ENCODE measurements at regions not wholly inside any gene's neighbourhood (a gene's known extent, or its start where the extent isn't known, plus 50 kb on each side); places are given as distances from the start of the nearest gene placed in this dataset.

DNA sequence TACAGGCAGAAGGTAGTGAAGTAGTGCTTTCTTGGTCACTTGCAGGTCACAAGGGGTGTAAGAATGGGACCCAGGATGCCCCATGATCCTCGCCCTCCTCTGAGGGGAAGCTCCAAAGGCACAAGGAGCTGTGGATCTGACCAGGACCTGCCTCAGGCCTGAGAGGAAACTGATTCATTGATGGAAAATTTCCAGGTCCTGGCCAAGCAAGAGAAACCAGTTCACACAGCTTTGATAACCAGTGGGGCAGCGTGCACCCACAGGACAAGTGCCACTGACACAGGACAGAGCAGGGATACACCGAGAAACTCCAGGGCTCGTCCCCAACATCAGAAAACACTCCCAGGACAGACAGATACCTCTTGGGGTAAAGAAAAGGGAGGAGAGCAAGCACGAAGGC, 177.1 kb downstream of the RBM26 start:
- H3K4me3 Mint-ChIP-seq, result no peak overlapping the region
- DNase-seq, result no peak
- H3K4me1 Mint-ChIP-seq, result peaks cover 0 to 4% (median 0%) of the 10 kb centered on the region in 4 donors
- Histone ChIP-seq H3K4me1 (ENCODE audit: control insufficient read depth, insufficient read depth, low read length, poor library complexity, severe bottlenecking) (no peaks in the 10 kb centered on the region), H3K27ac (ENCODE audit: insufficient read depth, low read length, poor library complexity, severe bottlenecking) (no peak overlapping the region), H3K4me3 (ENCODE audit: low read depth, low read length) (no peak overlapping the region), H3K36me3 (ENCODE audit: control insufficient read depth, insufficient read depth, low read length) (no peaks in the 10 kb centered on the region), H3K9me3 (ENCODE audit: control insufficient read depth in 2 of 2, low read length in 2 of 2) (no peaks in the 10 kb centered on the region), H3K27me3 (ENCODE audit: control insufficient read depth, insufficient read depth, low read length) (peaks cover 8% of the 10 kb centered on the region)
- ATAC-seq (ENCODE audit: low read depth in 2 of 2), result no peak
- H3K36me3 Mint-ChIP-seq, result no peaks in the 10 kb centered on the region
- H3K27me3 Mint-ChIP-seq, result peaks cover 22% of the 10 kb centered on the region
- H3K9me3 Mint-ChIP-seq, result peaks cover 0 to 1% (median 0%) of the 10 kb centered on the region in 7 donors
- H3K27ac Mint-ChIP-seq, result no peak overlapping the region

DNA sequence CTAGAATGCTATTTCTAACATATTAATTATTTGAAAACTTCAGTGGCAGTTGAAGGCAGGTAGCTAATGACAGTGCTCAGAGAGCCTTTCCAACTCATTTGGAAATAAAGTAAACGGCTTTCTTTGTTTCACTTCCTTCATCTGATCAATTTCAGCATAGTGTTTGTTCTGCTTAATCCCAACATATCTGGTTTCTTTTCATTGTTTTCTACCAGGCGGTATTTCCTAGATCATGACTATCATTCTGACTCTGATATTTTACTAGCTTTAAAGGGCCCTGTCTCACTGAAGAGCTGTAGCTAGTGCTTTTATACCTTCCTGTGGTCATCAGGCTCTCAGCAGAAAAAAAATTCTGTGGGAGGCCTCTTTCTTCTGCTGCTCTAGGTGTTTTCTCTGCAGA, 178.6 kb downstream of the RBM26 start:
- no peaks in the 10 kb centered on the region for H3K4me1 ChIP-seq (ENCODE audit: control insufficient read depth, insufficient read depth, low read length, poor library complexity, severe bottlenecking)
- H3K9me3 ChIP-seq (ENCODE audit: control insufficient read depth in 2 of 2, low read length in 2 of 2), result no peaks in the 10 kb centered on the region
- no peaks in the 10 kb centered on the region for H3K36me3 Mint-ChIP-seq
- H3K27me3 ChIP-seq (ENCODE audit: control insufficient read depth, insufficient read depth, low read length), result peaks cover 11% of the 10 kb centered on the region
- H3K27ac ChIP-seq (ENCODE audit: insufficient read depth, low read length, poor library complexity, severe bottlenecking), result no peak overlapping the region
- H3K27me3 Mint-ChIP-seq, result peaks cover 28% of the 10 kb centered on the region
- H3K4me3 Mint-ChIP-seq, result no peak overlapping the region
- H3K27ac Mint-ChIP-seq, result no peak overlapping the region
- no peaks in the 10 kb centered on the region for H3K36me3 ChIP-seq (ENCODE audit: control insufficient read depth, insufficient read depth, low read length)
- H3K4me3 ChIP-seq (ENCODE audit: low read depth, low read length), result no peak overlapping the region
- peaks cover 0 to 4% (median 0%) of the 10 kb centered on the region in 7 donors for H3K9me3 Mint-ChIP-seq
- no peak for DNase-seq
- ATAC-seq (ENCODE audit: low read depth in 2 of 2), result no peak
- H3K4me1 Mint-ChIP-seq, result peaks cover 0 to 4% (median 0%) of the 10 kb centered on the region in 4 donors

DNA sequence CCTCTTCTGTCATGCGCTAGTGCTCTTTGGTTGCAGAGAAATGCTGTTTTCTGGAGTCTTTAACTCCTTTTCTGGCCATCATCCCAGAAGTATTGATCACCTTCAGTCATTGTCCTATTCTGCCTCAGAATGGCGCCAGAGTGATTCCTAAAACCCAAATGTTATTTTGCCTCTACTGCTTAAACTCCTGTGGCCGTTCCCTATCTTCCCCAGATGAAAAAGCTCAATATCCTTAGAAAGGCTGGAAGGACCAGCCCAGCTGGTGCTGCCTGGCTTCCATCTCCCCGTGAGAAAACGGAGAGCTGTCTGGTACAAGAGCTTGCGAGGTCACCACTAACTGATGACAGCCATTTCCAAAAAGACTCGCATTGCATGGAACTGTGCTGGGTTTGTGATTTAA, 179.1 kb downstream of the RBM26 start:
- H3K4me1 Mint-ChIP-seq, result peaks cover 0 to 4% (median 0%) of the 10 kb centered on the region in 4 donors
- H3K36me3 ChIP-seq (ENCODE audit: control insufficient read depth, insufficient read depth, low read length), result no peaks in the 10 kb centered on the region
- H3K4me3 Mint-ChIP-seq, result no peak overlapping the region
- peaks cover 0 to 4% (median 0%) of the 10 kb centered on the region in 7 donors for H3K9me3 Mint-ChIP-seq
- H3K27me3 ChIP-seq (ENCODE audit: control insufficient read depth, insufficient read depth, low read length), result peaks cover 10% of the 10 kb centered on the region
- no peaks in the 10 kb centered on the region for H3K36me3 Mint-ChIP-seq
- DNase-seq (no peak), ATAC-seq (ENCODE audit: low read depth in 2 of 2) (no peak)
- H3K27ac ChIP-seq (ENCODE audit: insufficient read depth, low read length, poor library complexity, severe bottlenecking), result no peak overlapping the region
- no peaks in the 10 kb centered on the region for H3K4me1 ChIP-seq (ENCODE audit: control insufficient read depth, insufficient read depth, low read length, poor library complexity, severe bottlenecking)
- H3K9me3 ChIP-seq (ENCODE audit: control insufficient read depth in 2 of 2, low read length in 2 of 2), result no peaks in the 10 kb centered on the region
- peaks cover 28% of the 10 kb centered on the region for H3K27me3 Mint-ChIP-seq
- H3K27ac Mint-ChIP-seq, result no peak overlapping the region
- no peak overlapping the region for H3K4me3 ChIP-seq (ENCODE audit: low read depth, low read length)

DNA sequence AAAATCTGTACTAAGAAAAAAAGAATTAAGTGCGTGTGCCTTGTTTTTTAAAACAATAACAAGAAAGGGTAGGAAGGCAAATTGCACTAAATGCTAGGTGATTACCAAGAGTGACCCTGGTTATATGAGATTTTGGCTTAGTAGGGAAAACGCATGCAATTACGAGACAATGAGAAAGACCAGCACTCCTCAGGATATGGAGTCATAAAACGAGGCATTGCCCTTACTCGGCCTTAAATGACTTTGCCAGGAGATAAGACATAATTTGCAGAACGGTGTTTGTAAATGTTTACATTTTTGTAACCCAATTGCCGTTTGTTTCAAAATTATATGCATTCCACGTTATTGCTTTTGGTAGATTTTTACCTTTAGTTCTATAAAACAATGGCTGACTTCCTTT, 179.8 kb downstream of the RBM26 start:
- DNase-seq (no peak), ATAC-seq (ENCODE audit: low read depth in 2 of 2) (no peak)
- Histone ChIP-seq H3K4me1 (ENCODE audit: control insufficient read depth, insufficient read depth, low read length, poor library complexity, severe bottlenecking) (no peaks in the 10 kb centered on the region), H3K27ac (ENCODE audit: insufficient read depth, low read length, poor library complexity, severe bottlenecking) (no peak overlapping the region), H3K4me3 (ENCODE audit: low read depth, low read length) (no peak overlapping the region), H3K27me3 (ENCODE audit: control insufficient read depth, insufficient read depth, low read length) (peaks cover 6% of the 10 kb centered on the region), H3K9me3 (ENCODE audit: control insufficient read depth in 2 of 2, low read length in 2 of 2) (no peaks in the 10 kb centered on the region), H3K36me3 (ENCODE audit: control insufficient read depth, insufficient read depth, low read length) (no peaks in the 10 kb centered on the region)
- H3K36me3 Mint-ChIP-seq, result no peaks in the 10 kb centered on the region
- peaks cover 0 to 4% (median 0%) of the 10 kb centered on the region in 7 donors for H3K9me3 Mint-ChIP-seq
- H3K27me3 Mint-ChIP-seq, result peaks cover 28% of the 10 kb centered on the region
- H3K4me1 Mint-ChIP-seq, result peaks cover 0 to 4% (median 0%) of the 10 kb centered on the region in 4 donors
- H3K4me3 Mint-ChIP-seq, result no peak overlapping the region
- H3K27ac Mint-ChIP-seq, result no peak overlapping the region

DNA sequence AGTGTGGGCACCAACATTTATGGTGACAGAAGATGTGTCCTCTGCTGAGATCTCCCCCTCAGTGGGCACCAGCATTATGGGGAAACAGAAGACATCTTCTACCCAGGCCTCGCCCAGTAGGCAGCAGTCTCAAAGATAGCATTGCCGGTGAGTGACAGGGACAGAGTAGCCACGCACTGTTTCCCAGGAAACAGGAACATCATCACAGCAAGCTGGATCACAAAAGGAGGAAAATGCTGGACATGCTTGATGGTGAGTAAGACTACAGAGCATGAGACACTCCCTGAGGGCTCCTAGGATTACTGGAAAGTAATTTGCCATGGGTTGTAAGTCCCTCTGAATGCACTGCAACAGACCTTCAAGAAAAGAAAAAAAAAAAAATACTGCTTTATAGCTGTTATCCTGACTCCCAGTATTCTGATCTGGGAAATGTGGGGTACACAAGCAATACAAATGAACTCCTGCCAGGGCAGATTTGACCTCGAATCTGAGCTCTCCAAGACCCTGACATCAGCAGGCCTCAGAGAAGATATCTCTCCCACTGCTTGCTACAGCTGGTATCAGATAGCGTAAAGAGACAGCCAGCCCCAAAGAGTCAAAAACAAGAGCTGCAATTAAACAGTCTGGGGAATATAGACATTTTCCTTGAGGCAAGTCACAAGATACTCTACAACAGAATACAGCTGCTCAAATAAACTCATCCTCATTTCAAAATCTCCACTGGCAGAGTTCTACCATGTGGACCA, 180.4 kb downstream of the RBM26 start:
- H3K9me3 ChIP-seq (ENCODE audit: control insufficient read depth in 2 of 2, low read length in 2 of 2), result no peaks in the 10 kb centered on the region
- H3K4me1 ChIP-seq (ENCODE audit: control insufficient read depth, insufficient read depth, low read length, poor library complexity, severe bottlenecking), result no peaks in the 10 kb centered on the region
- ATAC-seq (ENCODE audit: low read depth in 2 of 2) (no peak), DNase-seq (no peak)
- no peak overlapping the region for H3K4me3 ChIP-seq (ENCODE audit: low read depth, low read length)
- H3K27me3 ChIP-seq (ENCODE audit: control insufficient read depth, insufficient read depth, low read length), result peaks cover 6% of the 10 kb centered on the region
- peaks cover 0 to 4% (median 0%) of the 10 kb centered on the region in 7 donors for H3K9me3 Mint-ChIP-seq
- H3K27ac ChIP-seq (ENCODE audit: insufficient read depth, low read length, poor library complexity, severe bottlenecking), result no peak overlapping the region
- no peak overlapping the region for H3K27ac Mint-ChIP-seq
- no peak overlapping the region for H3K4me3 Mint-ChIP-seq
- no peaks in the 10 kb centered on the region for H3K36me3 ChIP-seq (ENCODE audit: control insufficient read depth, insufficient read depth, low read length)
- peaks cover 0 to 4% (median 0%) of the 10 kb centered on the region in 4 donors for H3K4me1 Mint-ChIP-seq
- no peaks in the 10 kb centered on the region for H3K36me3 Mint-ChIP-seq
- peaks cover 28% of the 10 kb centered on the region for H3K27me3 Mint-ChIP-seq

DNA sequence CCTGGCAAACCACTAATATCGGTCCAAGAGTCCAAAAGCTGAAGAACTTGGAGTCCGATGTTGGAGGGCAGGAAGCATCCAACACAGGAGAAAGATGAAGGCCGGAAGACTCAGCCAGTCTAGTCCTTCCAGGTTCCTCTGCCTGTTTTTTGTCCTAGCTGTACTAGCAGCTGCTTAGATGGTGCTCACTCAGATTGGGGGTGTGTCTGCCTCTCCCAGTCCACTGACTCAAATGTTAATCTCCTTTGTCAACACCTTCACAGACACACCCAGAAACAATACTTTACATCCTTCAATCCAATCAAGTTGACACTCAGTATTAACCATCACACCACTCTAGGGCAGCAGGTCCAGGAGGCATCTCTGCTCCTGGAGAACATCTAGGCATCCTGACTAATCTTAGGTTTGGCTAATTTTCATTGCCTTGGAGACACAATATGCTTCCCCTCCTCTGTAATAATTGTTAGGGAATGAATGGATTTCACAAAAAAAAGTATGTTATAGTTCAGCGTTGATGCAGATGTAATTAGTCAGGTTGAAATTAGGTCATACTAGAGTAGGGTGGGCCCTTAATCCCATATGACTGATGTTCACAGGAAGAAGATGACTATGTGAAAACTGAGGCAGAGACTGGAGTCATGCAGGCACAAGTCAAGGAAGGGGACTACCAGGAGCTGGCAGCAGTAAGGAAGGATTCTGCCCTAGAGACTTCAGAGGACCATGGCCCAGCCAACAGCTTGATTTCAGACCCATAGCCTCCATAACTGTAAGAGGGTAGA, 183.4 kb downstream of the RBM26 start:
- Mint-ChIP-seq H3K4me1 (peaks cover 0 to 4% (median 0%) of the 10 kb centered on the region in 4 donors), H3K27ac (no peak overlapping the region), H3K9me3 (peaks cover 0 to 2% (median 0%) of the 10 kb centered on the region in 7 donors), H3K4me3 (no peak overlapping the region), H3K36me3 (no peaks in the 10 kb centered on the region), H3K27me3 (peaks cover 28% of the 10 kb centered on the region)
- ATAC-seq (ENCODE audit: low read depth in 2 of 2) (no peak), DNase-seq (no peak)
- no peak overlapping the region for H3K27ac ChIP-seq (ENCODE audit: insufficient read depth, low read length, poor library complexity, severe bottlenecking)
- no peak overlapping the region for H3K4me3 ChIP-seq (ENCODE audit: low read depth, low read length)
- H3K9me3 ChIP-seq (ENCODE audit: control insufficient read depth in 2 of 2, low read length in 2 of 2), result no peaks in the 10 kb centered on the region
- H3K36me3 ChIP-seq (ENCODE audit: control insufficient read depth, insufficient read depth, low read length), result no peaks in the 10 kb centered on the region
- H3K27me3 ChIP-seq (ENCODE audit: control insufficient read depth, insufficient read depth, low read length), result peaks cover 6% of the 10 kb centered on the region
- H3K4me1 ChIP-seq (ENCODE audit: control insufficient read depth, insufficient read depth, low read length, poor library complexity, severe bottlenecking), result no peaks in the 10 kb centered on the region

DNA sequence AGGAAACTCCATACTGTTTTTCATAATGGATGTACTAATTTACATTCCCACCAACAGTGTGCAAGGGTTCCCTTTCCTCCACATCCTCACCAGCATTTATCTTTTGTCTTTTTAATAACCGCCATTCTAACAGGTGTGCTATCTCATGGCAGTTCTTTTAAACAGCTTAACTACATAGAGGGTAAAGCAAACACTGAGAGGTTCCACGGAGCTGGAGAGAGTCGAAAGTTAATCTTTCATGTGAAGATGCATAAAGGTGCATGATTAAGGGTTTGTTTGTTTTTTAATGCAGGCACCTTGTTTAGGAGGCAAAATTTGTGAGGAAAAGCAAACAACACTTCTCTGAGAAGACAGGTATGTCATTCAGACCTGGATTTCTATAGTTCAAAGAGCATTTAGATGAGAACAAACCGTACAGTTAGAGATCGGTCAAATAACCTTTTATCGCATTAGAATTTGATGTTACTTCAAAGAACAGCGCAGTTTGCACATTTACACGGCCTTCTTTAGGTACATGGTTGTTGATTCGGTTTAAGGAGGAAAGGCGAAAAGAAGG, 193.9 kb downstream of the RBM26 start:
- H3K27me3 Mint-ChIP-seq, result peaks cover 36% of the 10 kb centered on the region
- Histone ChIP-seq H3K27me3 (ENCODE audit: control insufficient read depth, insufficient read depth, low read length) (peaks cover 6% of the 10 kb centered on the region), H3K4me1 (ENCODE audit: control insufficient read depth, insufficient read depth, low read length, poor library complexity, severe bottlenecking) (no peaks in the 10 kb centered on the region), H3K4me3 (ENCODE audit: low read depth, low read length) (no peak overlapping the region), H3K36me3 (ENCODE audit: control insufficient read depth, insufficient read depth, low read length) (no peaks in the 10 kb centered on the region), H3K27ac (ENCODE audit: insufficient read depth, low read length, poor library complexity, severe bottlenecking) (no peak overlapping the region), H3K9me3 (ENCODE audit: control insufficient read depth in 2 of 2, low read length in 2 of 2) (no peaks in the 10 kb centered on the region)
- H3K27ac Mint-ChIP-seq, result no peak overlapping the region
- no peaks in the 10 kb centered on the region for H3K36me3 Mint-ChIP-seq
- ATAC-seq (ENCODE audit: low read depth in 2 of 2) (no peak), DNase-seq (no peak)
- peaks cover 0 to 4% (median 0%) of the 10 kb centered on the region in 7 donors for H3K9me3 Mint-ChIP-seq
- no peaks in the 10 kb centered on the region for H3K4me1 Mint-ChIP-seq
- H3K4me3 Mint-ChIP-seq, result no peak overlapping the region

Data from CD4-positive, CD25-positive, alpha-beta regulatory T cell (primary cell).